Mucosa of rectum (tissue), 2 donors: ENCODE measurements at regions not wholly inside any gene's neighbourhood (a gene's known extent, or its start where the extent isn't known, plus 50 kb on each side); places are given as distances from the start of the nearest gene placed in this dataset.

Experiments used
- H3K27ac ChIP-seq, 2 donors: one replicate each; pipeline ENCODE4 v1.7.0; 2013; ENCODE audit warnings: inconsistent platforms in 2 of 2, low read depth in 2 of 2, low read length in 2 of 2
- H3K27me3 ChIP-seq, 2 donors: one replicate each; pipeline ENCODE4 v1.7.0; 2013; ENCODE audit warnings: low read length in 2 of 2; ENCODE audit not compliant: control insufficient read depth in 2 of 2, insufficient read depth in 2 of 2
- H3K36me3 ChIP-seq, 2 donors: one replicate each; pipeline ENCODE4 v1.7.0; 2013; ENCODE audit warnings: low read length in 2 of 2; ENCODE audit not compliant: control insufficient read depth in 2 of 2, insufficient read depth in 2 of 2
- H3K4me1 ChIP-seq, 2 donors: one replicate each; pipeline ENCODE4 v1.7.0; 2013; ENCODE audit warnings: low read length in 2 of 2, mild to moderate bottlenecking in 1 of 2; ENCODE audit not compliant: control insufficient read depth in 2 of 2, insufficient read depth in 2 of 2
- H3K4me3 ChIP-seq, 2 donors: one replicate each; pipeline ENCODE4 v1.7.0; 2013; ENCODE audit warnings: low read length in 2 of 2
- H3K9ac ChIP-seq, 2 donors: one replicate each; pipeline ENCODE4 v1.7.0; 2013; ENCODE audit warnings: low read length in 2 of 2, low read depth in 1 of 2, mild to moderate bottlenecking in 1 of 2
- H3K9me3 ChIP-seq, 2 donors: one replicate each; pipeline ENCODE4 v1.7.0; 2013; ENCODE audit warnings: low read length in 2 of 2; ENCODE audit not compliant: control insufficient read depth in 2 of 2
- donor health status: healthy.
- donor health status: Normal muscosa, but diverticular disease.

DNA sequence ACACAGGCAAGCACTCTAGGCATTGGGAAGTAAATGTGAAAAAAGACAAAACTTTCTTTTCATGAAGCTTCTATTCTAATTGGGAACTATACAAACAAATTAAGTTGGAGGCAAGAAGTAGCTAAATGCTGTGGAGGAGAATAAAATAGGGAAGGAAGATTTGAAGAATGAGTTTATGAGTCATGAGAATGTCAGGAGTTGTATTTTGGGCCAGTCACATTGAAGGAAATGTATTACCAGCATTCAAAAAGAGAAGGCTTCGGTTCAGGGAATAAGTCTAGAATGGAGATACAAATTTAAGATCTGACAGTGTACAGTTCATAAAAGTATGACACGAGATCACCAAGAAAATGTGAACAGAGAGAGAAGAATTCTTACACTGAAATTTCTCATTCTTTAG, 666.5 kb downstream of the ADCYAP1 start:
- no peak overlapping the region for H3K4me3 ChIP-seq
- H3K27me3 ChIP-seq = no peaks in the 10 kb centered on the region
- peaks cover 0 to 4% of the 10 kb centered on the region in 2 donors for H3K9me3 ChIP-seq
- H3K9ac ChIP-seq = no peak overlapping the region
- no peaks in the 10 kb centered on the region for H3K36me3 ChIP-seq
- H3K4me1 ChIP-seq = no peaks in the 10 kb centered on the region
- no peak overlapping the region for H3K27ac ChIP-seq

DNA sequence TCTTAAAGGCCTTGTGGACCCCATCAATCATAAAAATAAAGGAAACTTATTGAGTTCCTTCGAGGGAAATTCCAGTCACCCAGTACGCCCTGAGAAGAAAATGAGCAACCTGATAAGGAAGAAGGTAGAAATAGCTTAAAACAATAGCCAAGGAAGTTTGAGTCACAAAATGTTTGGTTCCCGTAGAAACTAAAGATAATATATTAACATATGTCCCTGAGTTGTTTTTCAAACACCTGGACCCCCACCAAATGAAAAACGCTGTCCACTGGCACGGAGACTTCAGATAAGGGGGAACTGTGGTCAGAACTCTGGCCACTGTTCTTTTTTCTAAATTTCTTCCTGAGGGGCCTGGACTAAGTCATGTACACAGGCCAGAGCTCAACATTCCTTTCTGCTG, 669.1 kb downstream of the ADCYAP1 start:
- H3K4me3 ChIP-seq = no peak overlapping the region

DNA sequence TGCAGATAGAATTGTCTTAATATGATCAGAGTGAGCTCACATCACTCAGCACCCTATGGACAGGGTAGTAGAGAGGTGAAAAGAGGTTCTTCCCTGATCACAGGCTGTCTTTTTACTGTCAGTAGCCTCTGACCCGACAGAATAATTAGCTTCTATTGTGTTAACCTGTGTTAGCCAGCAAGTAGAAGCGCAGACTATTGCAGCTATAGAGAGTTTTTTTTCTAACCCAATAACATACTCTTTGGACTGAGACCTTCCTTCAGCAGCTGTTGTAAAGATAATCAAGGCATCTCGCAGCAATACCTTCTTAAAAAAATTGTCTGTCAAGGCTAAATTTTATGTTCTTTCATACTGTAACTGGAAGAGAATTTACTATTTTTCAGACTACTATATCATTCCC, 670.4 kb downstream of the ADCYAP1 start:
- H3K27me3 ChIP-seq = no peaks in the 10 kb centered on the region
- no peak overlapping the region for H3K9ac ChIP-seq
- H3K36me3 ChIP-seq = no peaks in the 10 kb centered on the region
- H3K27ac ChIP-seq = no peak overlapping the region
- no peaks in the 10 kb centered on the region for H3K4me1 ChIP-seq
- H3K9me3 ChIP-seq = no peaks in the 10 kb centered on the region
- H3K4me3 ChIP-seq = no peak overlapping the region

More for the DNA sequence above, 669.1 kb downstream of the ADCYAP1 start:
- Histone ChIP-seq H3K9ac (no peak overlapping the region), H3K27me3 (no peaks in the 10 kb centered on the region), H3K27ac (no peak overlapping the region), H3K4me1 (no peaks in the 10 kb centered on the region), H3K9me3 (peaks cover 0 to 4% of the 10 kb centered on the region in 2 donors), H3K36me3 (no peaks in the 10 kb centered on the region)

DNA sequence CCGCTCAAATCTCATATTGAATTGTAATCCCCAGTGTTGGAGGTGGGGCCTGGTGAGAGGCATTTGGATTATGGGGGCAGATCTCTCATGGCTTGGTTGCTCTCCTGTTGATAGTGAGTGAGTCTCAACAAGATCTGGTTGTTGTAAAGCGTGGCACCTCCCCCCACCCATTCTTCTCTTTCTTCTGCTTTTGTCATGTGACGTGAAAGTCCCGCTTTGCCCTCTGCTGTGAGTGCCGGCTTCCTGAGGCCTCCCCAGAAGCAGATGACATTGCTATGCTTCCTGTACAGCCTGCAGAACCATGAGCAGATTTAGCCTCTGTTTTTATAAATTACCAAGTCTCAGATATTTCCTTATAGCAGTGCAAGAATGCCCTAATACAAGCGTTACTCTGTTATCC, 673.8 kb downstream of the ADCYAP1 start:
- Histone ChIP-seq H3K36me3 (no peaks in the 10 kb centered on the region), H3K9me3 (no peaks in the 10 kb centered on the region), H3K9ac (no peak overlapping the region), H3K4me3 (no peak overlapping the region), H3K27ac (no peak overlapping the region), H3K4me1 (no peaks in the 10 kb centered on the region), H3K27me3 (no peaks in the 10 kb centered on the region)

DNA sequence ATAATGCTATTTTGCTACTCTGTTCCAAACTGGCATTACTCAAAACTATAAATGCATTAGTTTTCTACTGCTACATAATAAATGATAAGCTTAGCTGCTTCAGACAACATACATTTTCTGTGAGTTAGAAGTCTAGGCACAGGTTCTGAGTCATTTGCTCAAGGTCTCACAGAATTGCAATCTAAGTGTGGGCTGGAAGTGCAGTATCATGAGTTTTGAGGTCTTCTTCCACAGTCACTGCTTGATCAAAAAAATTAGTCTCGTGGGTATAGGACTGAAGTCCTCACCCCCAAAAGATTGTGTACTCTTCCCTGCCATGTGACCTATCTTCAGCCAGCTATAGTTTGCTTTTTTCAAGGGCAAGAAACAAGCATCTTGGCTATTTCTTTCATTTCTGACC, 676.9 kb downstream of the ADCYAP1 start:
- Histone ChIP-seq H3K4me1 (no peaks in the 10 kb centered on the region), H3K4me3 (no peak overlapping the region), H3K36me3 (no peaks in the 10 kb centered on the region), H3K27me3 (no peaks in the 10 kb centered on the region), H3K9me3 (no peaks in the 10 kb centered on the region), H3K27ac (no peak overlapping the region), H3K9ac (no peak overlapping the region)

DNA sequence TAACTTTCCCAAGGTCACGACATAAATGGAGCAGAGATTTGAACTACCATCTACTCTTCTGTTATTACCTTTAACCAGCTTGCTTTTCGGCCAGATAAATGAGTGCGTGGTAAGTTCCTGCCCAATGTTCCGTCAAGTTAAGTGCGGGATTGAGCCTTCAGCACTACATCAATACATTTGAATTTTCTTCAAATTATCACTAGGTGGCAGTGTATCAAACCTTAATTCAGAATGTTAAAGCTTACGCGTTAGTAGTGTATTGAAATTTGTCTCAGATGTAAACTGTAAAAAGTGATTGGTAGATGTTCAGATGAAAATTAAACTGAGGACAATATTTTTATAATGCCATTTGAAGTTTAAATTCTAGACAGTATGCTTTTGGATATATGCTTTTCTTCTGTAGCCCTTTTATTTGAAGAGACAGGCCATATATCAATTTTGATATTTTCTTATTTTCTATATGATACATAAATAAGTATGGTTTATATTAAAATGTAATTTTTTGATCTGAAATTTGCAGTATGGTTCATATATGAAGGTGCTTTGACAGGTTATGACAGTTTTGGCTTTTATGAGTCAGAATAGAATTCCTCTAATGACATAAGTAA, 681.3 kb downstream of the ADCYAP1 start:
- no peak overlapping the region for H3K4me3 ChIP-seq
- H3K27me3 ChIP-seq = no peaks in the 10 kb centered on the region
- H3K4me1 ChIP-seq = no peaks in the 10 kb centered on the region
- no peak overlapping the region for H3K9ac ChIP-seq
- no peak overlapping the region for H3K27ac ChIP-seq
- no peaks in the 10 kb centered on the region for H3K36me3 ChIP-seq
- H3K9me3 ChIP-seq = no peaks in the 10 kb centered on the region

DNA sequence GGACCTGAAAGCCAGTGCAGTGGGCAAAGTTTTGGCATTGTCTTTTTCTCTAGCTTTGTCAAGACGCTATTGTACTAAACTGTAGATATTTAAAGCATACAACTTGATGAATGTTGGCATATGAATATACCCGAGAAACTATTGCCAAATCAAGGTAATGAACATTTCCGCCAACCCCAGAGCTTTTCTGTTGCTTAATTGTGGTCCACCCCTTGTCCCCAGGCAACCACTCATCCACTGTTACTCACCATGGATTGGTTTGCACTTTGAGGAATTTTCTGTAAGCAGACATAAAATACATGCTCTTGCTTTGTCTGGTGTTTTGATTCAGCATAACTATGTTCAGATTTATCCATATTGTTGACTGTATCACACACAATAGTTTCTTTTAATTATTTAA, 688.4 kb downstream of the ADCYAP1 start:
- no peaks in the 10 kb centered on the region for H3K9me3 ChIP-seq
- no peaks in the 10 kb centered on the region for H3K27me3 ChIP-seq
- H3K9ac ChIP-seq = no peak overlapping the region
- H3K27ac ChIP-seq = no peak overlapping the region
- H3K4me3 ChIP-seq = no peak overlapping the region
- no peaks in the 10 kb centered on the region for H3K4me1 ChIP-seq
- no peaks in the 10 kb centered on the region for H3K36me3 ChIP-seq

DNA sequence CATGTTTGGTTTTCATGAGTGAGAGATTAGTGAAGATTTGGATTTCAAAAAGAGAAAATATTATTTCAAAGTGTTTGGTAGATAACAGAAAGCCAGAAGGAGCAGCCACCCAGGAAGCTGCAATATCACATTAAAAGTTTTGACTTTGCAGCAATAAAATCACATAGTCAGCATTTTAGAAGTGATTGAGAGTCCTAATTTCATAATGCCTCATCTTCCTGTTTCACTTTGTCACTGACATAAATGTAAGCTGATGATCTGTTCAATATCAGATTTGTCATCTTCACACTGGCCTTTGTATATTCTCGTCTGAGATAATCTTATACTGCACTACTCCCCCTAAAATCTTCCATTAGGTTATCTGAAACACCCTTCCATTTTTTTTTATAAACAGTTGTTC, 690.5 kb downstream of the ADCYAP1 start:
- Histone ChIP-seq H3K4me1 (no peaks in the 10 kb centered on the region), H3K9ac (no peak overlapping the region), H3K4me3 (no peak overlapping the region), H3K9me3 (no peaks in the 10 kb centered on the region), H3K36me3 (no peaks in the 10 kb centered on the region), H3K27ac (no peak overlapping the region), H3K27me3 (no peaks in the 10 kb centered on the region)

DNA sequence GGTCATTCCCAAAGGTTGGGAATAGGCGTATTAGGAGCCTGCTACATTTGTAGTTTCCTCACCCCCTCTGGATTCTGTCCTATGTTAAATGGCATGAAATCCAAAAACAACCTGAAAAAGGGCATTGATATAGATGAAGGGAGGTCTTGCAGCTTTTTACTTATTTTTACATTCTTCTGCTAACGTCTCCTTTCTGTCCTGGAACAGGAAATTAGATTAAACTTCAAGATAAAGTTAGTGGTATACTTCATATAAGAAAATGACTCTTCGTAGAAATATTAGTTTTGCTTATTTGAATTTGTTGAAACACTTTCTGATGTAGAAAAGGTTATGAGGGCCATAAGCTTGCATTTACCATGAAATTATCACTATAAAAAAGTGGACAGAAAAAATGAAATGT, 694.5 kb downstream of the ADCYAP1 start:
- Histone ChIP-seq H3K36me3 (no peaks in the 10 kb centered on the region), H3K9ac (no peak overlapping the region), H3K4me1 (no peaks in the 10 kb centered on the region), H3K27me3 (no peaks in the 10 kb centered on the region), H3K27ac (no peak overlapping the region), H3K4me3 (no peak overlapping the region), H3K9me3 (no peaks in the 10 kb centered on the region)

DNA sequence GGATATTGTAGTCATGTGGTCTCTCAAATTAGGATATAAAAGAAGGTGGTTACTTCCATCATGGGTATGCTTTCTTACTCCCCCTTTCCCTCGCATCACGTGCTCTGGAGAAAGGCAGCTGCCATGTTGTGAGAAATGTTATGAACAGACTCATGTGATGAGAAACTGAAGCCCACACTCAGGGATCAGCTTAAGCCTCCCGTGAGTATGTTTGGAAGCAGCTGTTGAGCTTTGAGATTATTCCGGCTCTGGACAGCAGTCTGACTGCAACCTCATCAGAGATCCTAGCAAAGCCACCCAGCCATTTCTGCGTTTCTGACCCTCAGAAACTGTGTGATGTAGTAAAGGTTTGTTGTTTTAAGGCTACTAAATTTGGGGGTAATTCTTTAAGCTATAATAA, 700.1 kb downstream of the ADCYAP1 start:
- H3K9me3 ChIP-seq = no peaks in the 10 kb centered on the region
- H3K36me3 ChIP-seq = no peaks in the 10 kb centered on the region
- H3K27ac ChIP-seq = no peak overlapping the region
- no peaks in the 10 kb centered on the region for H3K4me1 ChIP-seq
- H3K27me3 ChIP-seq = no peaks in the 10 kb centered on the region
- no peak overlapping the region for H3K4me3 ChIP-seq
- H3K9ac ChIP-seq = no peak overlapping the region

DNA sequence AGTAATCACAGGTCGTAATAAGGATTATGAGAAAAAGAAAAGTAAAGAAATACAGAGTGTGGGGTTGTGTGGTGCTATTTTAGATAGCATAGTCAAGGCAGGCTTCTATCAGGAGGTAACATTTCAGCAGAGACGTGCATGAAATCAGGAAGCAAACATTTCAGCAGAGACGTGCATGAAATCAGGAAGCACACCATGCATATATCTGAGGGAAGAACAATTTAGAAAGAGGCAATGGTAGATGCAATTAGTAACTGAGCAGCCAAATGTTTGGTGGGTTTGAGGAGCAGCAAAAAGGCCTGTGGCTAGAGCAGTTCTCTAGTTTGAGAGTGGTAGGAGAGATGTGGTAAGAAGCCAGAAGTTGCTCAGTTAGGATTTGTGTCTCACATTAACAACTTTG, 713.7 kb downstream of the ADCYAP1 start:
- Histone ChIP-seq H3K27ac (no peak overlapping the region), H3K27me3 (no peaks in the 10 kb centered on the region), H3K4me1 (no peaks in the 10 kb centered on the region), H3K4me3 (no peak overlapping the region), H3K9ac (no peak overlapping the region), H3K36me3 (no peaks in the 10 kb centered on the region), H3K9me3 (no peaks in the 10 kb centered on the region)
